H54 (cell line): ENCODE measurements at regions not wholly inside any gene's neighbourhood (a gene's known extent, or its start where the extent isn't known, plus 50 kb on each side); places are given as distances from the start of the nearest gene placed in this dataset.

Source experiments
- DNase-seq: peaks from one replicate; pipeline ENCODE4 v3.0.0; 2011; ENCODE audit warnings: low spot score, mixed read lengths; ENCODE audit not compliant: insufficient read length
- FAIRE-seq: peaks from 3 replicates; lab custom pipeline; 2011; peaks lifted over from hg19 to GRCh38; lab: Jason Lieb, UNC
- POLR2A ChIP-seq: IDR thresholded peaks from 2 replicates; pipeline ENCODE4 v1.6.1; 2011; ENCODE audit warnings: low read depth, mild to moderate bottlenecking, low read length

DNA sequence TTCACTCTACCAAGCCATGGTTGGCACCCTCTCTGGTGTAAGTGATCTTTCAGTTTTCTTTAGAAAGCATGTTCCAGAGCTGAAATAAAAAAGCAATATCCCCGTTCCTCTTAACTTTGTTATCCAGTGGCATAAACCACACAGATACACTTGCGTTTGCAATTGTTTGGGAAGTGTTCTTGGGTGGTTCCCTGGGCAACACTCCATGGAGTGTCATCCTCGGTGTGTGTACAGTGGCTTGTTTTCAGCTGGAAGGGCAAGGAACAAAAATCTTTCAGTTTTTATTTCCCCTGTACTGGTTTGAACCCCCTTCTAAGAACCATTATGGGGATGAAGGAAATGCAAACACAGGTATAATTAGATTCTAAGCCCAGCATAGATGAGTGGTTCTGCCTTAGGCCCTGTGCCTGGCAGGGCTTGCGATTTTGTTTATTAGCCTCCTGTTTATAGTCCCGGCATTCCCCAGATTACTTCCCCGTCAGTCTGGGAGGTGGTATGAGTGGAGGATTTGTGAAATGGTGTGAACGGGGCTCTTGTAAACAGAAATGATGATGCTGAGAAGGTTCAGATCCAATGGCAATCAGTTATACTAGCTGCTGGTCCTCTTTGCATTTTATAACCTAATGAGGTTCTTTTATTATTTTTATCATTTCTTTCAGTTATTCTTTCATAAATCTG lies 76.0 kb upstream of the CD180 start:
- DNase-seq = no peak
- no peak for FAIRE-seq

DNA sequence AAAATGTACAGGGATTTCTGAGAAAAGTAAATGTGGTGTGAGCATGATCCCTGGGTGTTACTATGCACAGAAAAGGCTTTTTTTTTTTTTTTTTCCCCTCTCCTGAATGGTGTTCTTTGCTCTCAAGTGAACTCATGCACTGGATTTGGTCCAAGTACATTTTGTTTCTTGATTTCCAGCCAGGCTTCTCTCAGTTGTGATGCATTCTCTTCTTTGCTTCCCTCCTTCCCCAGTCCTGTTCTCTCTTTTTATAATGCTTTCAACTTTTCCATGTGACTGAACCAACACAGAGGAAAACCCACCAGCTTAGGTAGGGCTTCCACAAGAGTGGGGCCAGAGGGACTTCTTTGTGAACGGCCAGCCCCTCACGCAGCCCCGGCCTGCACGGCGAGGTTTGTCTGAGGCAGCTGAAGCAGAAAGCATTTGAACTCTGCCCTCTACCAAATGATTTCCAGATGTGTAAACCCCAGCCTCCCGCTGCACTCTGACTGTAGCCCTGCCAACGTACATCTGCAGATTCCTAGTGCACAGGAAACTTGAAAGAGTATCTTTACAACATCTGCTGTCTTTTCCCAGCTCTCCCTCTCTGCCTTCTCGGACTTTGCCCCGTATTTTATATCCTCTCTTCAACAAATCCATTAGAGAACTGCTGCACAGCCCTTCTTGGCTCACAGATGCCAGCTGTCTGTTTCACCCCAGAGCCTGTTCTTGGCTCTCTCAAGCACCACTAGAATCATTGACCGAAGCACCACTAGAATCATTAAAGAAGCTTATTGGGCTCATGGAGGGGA lies 71.8 kb upstream of the CD180 start:
- DNase-seq = peak; percentile 7
- FAIRE-seq = no peak
- no peak for TF ChIP-seq POLR2A

More for the DNA sequence above, 76.0 kb upstream of the CD180 start:
- TF ChIP-seq POLR2A = no peak

DNA sequence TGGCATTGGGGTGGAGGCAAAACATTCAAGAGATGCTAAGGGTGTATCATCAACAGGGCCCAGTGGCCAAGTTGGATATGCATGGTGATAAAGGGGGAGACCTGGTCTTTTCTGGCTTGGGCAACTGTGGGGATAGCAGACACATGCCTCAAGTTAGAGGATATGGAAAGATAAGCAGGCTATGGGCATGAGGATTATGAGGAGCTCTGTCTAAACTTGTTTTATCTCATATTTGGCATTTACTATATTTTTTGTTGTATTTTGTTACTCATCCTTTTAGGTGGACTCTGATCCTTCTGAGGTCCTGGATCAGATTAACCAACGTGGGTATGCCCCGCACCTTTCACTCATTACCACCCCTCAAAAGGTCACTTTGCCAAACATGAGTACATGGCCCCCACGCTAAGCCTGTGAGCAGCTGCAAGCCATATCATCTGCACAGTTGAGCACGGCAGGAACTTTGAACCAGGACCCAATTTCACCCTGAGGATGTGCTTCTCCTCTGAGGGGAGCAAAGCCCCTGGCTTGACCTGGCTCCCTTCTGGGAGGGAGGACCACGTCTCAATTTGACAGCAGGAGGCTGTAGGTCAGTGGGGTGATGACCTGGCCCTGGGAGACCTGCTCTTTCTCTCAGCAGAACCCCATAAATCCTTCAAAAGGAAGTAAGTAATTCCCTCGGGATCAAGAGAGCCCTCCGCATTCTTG lies 71.1 kb upstream of the CD180 start:
- DNase-seq (no peak), FAIRE-seq (no peak)
- no peak for TF ChIP-seq POLR2A

DNA sequence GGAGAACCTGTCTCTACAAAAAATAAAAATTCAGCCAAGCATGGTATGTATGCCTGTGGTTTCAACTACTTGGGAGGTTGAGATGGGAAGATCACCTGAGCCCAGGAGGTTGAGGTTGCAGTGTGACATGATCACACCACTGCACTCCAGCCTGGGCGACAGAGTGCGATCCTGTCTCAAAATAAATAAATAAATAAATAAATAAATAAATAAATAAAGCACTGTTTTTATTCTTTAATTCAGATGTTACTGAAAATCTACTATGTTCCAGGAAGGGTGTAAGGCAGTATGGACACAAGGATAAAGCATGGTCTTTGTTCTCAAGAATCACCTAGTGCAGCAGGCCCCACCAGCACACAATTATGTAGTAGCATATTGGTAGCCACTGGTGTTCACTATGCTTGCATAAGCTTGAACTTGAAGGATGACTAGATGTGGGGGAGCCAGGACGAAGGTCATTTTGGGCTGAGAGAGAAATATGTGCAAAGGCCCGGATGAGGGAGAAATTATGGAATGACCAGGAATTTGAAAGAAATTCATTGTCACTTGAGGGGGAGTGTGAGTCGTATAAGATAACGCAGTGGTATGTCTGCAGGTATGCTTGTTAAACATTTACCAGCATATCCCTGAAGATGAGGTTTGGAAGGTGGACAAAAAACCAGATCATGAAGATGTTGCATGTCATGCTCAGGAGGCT lies 70.2 kb upstream of the CD180 start:
- TF ChIP-seq POLR2A = no peak
- FAIRE-seq (no peak), DNase-seq (no peak)

GRCh38 chr5:67265951-67266350 lies 69.4 kb upstream of the CD180 start:
- no peak for TF ChIP-seq POLR2A
- no peak for DNase-seq
- FAIRE-seq = no peak

DNA sequence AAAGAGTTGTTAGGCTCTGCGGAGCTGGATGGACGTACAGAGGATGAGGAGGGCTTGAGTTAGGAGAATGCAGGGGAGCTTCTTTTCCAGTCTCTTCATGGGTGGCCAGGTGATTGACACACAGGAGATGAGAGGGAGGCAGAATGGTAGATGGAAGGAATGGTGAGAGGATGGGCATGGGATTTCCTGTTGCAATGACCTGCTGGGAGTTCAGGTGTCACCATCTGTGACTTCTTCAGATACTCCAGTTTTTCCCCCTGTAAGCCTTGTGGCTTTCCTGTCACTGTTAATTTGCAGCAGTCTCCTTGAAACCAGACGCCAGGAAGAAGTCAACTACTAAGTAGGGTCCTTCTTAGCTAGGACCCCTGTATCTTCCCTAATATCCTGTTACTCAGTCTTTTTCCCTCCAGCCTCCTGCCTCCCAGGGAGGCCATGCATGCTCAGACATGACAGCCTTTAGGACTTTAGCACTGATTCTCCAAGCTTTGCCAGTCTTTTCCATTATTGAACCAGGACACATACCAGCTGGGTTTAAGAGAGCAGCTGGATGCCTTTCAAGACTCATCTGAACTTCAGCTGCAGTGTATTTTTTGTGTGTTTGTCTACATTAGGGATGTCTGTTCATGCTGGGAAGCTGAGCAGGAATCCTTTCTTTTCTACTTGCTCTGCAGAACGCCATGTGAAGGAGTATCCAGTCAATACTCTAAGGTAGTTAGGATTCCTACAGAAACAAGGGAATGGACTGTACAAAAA lies 67.2 kb upstream of the CD180 start:
- no peak for TF ChIP-seq POLR2A
- DNase-seq (no peak), FAIRE-seq (no peak)

GRCh38 chr5:67262956-67263355 lies 66.4 kb upstream of the CD180 start:
- no peak for TF ChIP-seq POLR2A
- FAIRE-seq = no peak
- DNase-seq = no peak

DNA sequence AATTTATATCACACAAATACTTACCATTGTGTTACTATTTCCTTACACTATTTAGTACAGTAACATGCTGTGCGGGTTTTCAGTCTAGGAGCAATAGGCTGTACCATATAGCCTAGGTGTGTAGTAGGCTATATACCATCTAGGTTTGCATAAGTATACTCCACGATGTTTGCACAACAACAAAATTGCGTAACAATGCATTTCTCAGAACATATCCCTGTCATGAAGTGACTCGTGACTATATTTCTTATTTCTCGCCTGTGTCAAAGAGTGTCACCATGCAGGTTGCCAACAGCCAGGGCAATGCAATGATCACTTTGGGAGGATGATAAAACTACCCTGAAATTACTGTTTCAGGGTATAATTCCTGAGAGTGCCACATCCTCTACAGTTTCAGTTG lies 65.6 kb upstream of the CD180 start:
- TF ChIP-seq POLR2A = no peak
- FAIRE-seq (no peak), DNase-seq (no peak)

DNA sequence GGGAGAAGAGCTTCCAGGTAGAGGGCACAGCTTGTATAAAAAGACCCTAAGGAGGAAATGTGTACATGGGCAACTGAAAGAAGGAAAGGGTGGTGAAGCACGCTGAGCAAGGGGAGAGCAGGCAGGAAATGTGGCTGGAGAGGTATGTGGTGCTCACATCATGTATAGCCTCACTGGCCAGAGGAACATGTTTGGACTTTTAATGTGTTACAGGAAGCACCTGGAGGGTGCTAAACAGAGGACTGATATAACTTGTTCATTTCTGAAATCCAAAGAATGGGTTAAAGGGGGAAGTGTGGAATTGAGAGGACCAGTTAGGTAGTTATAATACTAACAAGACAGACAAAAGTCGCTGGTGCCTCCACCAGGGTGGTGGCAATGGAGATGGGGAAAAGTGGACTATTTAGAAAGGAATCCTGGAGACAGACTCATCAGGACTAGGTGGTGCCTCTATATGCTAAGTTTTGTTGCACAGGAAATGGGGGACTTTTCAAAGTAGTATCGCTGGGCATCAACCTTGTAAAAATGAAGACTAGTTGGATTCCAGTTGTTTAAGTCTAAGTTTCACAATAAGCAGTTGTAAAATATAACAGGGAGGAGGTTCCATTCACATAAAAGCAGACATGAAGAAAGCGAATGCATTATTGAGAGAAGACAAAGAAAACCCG lies 63.1 kb upstream of the CD180 start:
- FAIRE-seq (no peak), DNase-seq (no peak)
- no peak for TF ChIP-seq POLR2A

GRCh38 chr5:67257500-67257899 lies 60.9 kb upstream of the CD180 start:
- TF ChIP-seq POLR2A = no peak
- no peak for FAIRE-seq
- DNase-seq = no peak

GRCh38 chr5:67257077-67257476 lies 60.5 kb upstream of the CD180 start:
- no peak for DNase-seq
- no peak for FAIRE-seq
- no peak for TF ChIP-seq POLR2A

DNA sequence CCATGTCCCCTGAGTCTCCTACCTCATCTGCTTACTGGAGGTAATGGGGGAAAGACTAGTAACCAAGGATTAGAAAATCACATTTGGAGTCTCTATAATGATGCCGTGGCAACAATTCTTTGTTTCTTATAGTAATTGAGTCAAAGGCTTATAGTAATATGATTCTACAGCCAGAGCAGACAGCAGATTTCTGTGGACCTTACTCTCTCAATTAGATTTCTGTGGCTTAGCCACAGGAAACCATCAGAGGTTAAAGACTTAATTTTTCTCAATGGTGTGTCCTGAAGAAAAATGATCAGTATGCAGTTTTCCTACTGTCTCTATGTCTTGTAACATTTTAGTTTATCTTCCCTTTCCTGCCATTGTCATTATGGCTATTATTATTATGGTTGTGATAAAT lies 59.3 kb upstream of the CD180 start:
- TF ChIP-seq POLR2A = no peak
- FAIRE-seq (no peak), DNase-seq (no peak)

- DNase-seq (no peak), FAIRE-seq (no peak)
- TF ChIP-seq POLR2A = no peak
Observed at GRCh38 chr5:67253911-67254310, 57.3 kb upstream of the CD180 start.
